Upper lobe of left lung (tissue), 6 donors: ENCODE measurements at regions not wholly inside any gene's neighbourhood (a gene's known extent, or its start where the extent isn't known, plus 50 kb on each side); places are given as distances from the start of the nearest gene placed in this dataset.
"Not testable (repeated sequence)": the region's sequence is repeated elsewhere in the genome, so short reads cannot be mapped to it uniquely, and the experiment has no call there.

Experiments
- ATAC-seq, 2 donors: fragments of 200-7000 bp; cut with Tn5 transposase; one replicate each; pipeline ENCODE4 v1.9.1; 2022; ENCODE audit warnings: mild to moderate bottlenecking in 2 of 2, moderate library complexity in 2 of 2; ENCODE audit not compliant: low FRiP score in 2 of 2
- DNase-seq, 2 donors: peaks; one replicate each; pipeline ENCODE4 v3.0.0-alpha.2; 2019 to 2020
- H3K27ac ChIP-seq, 4 donors: fragments of 200-600 bp; sonication (generic); one replicate each; pipeline ENCODE4 v1.5.1; 2016 to 2019
- H3K27me3 ChIP-seq, 4 donors: fragments of 200-600 bp; sonication (generic); one replicate each; pipeline ENCODE4 v1.5.1; 2017 to 2019
- H3K36me3 ChIP-seq, 4 donors: fragments of 200-600 bp; sonication (generic); one replicate each; pipeline ENCODE4 v1.5.1; 2016 to 2019
- H3K4me1 ChIP-seq, 4 donors: fragments of 200-600 bp; sonication (generic); one replicate each; pipeline ENCODE4 v1.5.1; 2018 to 2019
- H3K4me3 ChIP-seq, 4 donors: fragments of 200-600 bp; sonication (generic); one replicate each; pipeline ENCODE4 v1.5.1; 2017 to 2019; ENCODE audit warnings: mild to moderate bottlenecking in 2 of 4, moderate library complexity in 1 of 4
- H3K9me3 ChIP-seq, 4 donors: fragments of 200-600 bp; sonication (generic); one replicate each; pipeline ENCODE4 v1.5.1; 2018 to 2019
- CTCF ChIP-seq, 6 experiments: fragments of 450-650 bp in 4 of 6; fragments of 200-600 bp in 2 of 6; sonication (generic) in 2 of 6; IDR thresholded peaks; one replicate each; pipeline ENCODE4 v1.5.1; 2016 to 2019; ENCODE audit warnings: antibody characterized with exemption in 6 of 6
- EP300 ChIP-seq, 4 donors: sonication (generic); formaldehyde crosslinking; IDR thresholded peaks; one replicate each; pipeline ENCODE4 v1.5.1; 2017; ENCODE audit warnings: antibody characterized with exemption in 4 of 4, control low read depth in 2 of 4
- POLR2A ChIP-seq, 4 donors: fragments of 450-650 bp; IDR thresholded peaks; one replicate each; pipeline ENCODE4 v1.5.1; 2016 to 2017; ENCODE audit warnings: antibody characterized with exemption in 4 of 4, mild to moderate bottlenecking in 2 of 4
- POLR2AphosphoS5 ChIP-seq, 2 donors: sonication (generic); formaldehyde crosslinking; IDR thresholded peaks; one replicate each; pipeline ENCODE4 v1.5.1; 2017; ENCODE audit warnings: antibody characterized with exemption in 2 of 2
- WGBS, 2 donors: methylation state at CpG; one replicate each; pipeline ENCODE4 v1.1.5; 2017 to 2018; 5-methylcytosine and 5-hydroxymethylcytosine counted together
- donor health status: DM: no; HTN: no; CAD: no; lungs with moderate emphysema.
- donor health status: DM: no; HTN: yes; CAD: no; lungs with severe emphysema.

- no peak for DNase-seq
- ATAC-seq = no peak
- no peaks in the 10 kb centered on the region for H3K9me3 ChIP-seq
- no peaks in the 10 kb centered on the region for H3K4me1 ChIP-seq
- TF ChIP-seq EP300 (IDR thresholded peaks at IDR 0.05) = no peak
- TF ChIP-seq POLR2A (IDR thresholded peaks at IDR 0.05) = no peak
- no peak for TF ChIP-seq POLR2AphosphoS5 (IDR thresholded peaks at IDR 0.05)
- no peak for TF ChIP-seq CTCF (IDR thresholded peaks at IDR 0.05)
- H3K4me3 ChIP-seq = no peak overlapping the region
- H3K36me3 ChIP-seq = no peaks in the 10 kb centered on the region
- WGBS, 2 donors = 92 to 93% methylated on average over 5 of the region's 5 CpGs
- H3K27ac ChIP-seq = no peak overlapping the region
- H3K27me3 ChIP-seq = no peaks in the 10 kb centered on the region
Observed at GRCh38 chr2:193154076-193154475, 959.3 kb upstream of the TMEFF2 start.

DNA sequence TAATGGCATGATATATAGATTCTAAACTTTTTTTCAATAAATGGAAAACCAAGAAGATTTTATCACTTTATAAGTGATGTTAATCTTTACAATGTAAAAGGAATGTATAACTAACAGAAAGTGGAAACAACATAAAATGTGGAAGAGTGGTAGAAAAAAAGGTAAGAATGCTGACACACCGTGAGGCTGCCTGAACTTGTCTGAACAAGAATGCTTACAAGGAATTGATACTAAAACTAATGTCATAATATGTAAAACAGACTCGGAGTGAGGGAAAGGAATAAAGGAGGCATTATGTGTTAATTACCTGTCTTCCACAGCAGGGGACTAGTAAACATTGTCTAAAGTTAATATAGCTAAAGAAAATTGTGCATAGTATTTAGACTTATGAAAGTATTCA lies 958.8 kb upstream of the TMEFF2 start:
- no peaks in the 10 kb centered on the region for H3K27me3 ChIP-seq
- no peaks in the 10 kb centered on the region for H3K4me1 ChIP-seq
- no peak for TF ChIP-seq POLR2A (IDR thresholded peaks at IDR 0.05)
- WGBS, 2 donors = 73 to 75% methylated on average over 2 of the region's 2 CpGs
- no peaks in the 10 kb centered on the region for H3K9me3 ChIP-seq
- ATAC-seq (no peak), DNase-seq (no peak)
- H3K4me3 ChIP-seq = no peak overlapping the region
- H3K27ac ChIP-seq = no peak overlapping the region
- no peaks in the 10 kb centered on the region for H3K36me3 ChIP-seq

DNA sequence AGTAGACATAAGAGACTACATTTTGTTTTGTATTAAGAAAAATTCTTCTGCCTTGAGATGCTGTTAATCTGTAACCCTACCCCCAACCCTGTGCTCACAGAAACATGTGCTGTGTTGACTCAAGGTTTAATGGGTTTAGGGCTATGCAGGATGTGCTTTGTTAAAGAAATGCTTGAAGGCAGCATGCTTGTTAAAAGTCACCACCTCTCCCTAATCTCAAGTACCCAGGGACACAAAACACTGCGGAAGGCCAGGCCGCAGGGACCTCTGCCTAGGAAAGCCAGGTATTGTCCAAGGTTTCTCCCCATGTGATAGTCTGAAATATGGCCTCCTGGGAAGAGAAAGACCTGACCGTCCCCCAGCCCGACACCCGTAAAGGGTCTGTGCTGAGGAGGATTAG lies 947.7 kb upstream of the TMEFF2 start:
- not testable (repeated sequence) for DNase-seq, H3K4me3 ChIP-seq, H3K27ac ChIP-seq, H3K36me3 ChIP-seq, H3K27me3 ChIP-seq, H3K4me1 ChIP-seq, ATAC-seq
- WGBS, 2 donors = 67 to 70% methylated on average over 5 of the region's 5 CpGs
- H3K9me3 ChIP-seq = peaks cover 0 to 15% (median 0%) of the 10 kb centered on the region in 4 donors

GRCh38 chr2:193141998-193142397 lies 947.3 kb upstream of the TMEFF2 start:
- ATAC-seq (no peak), DNase-seq (no peak)
- H3K27me3 ChIP-seq = no peaks in the 10 kb centered on the region
- no peak overlapping the region for H3K4me3 ChIP-seq
- no peak for TF ChIP-seq POLR2AphosphoS5 (IDR thresholded peaks at IDR 0.05)
- TF ChIP-seq POLR2A (IDR thresholded peaks at IDR 0.05) = no peak
- TF ChIP-seq EP300 (IDR thresholded peaks at IDR 0.05) = no peak
- no peak for TF ChIP-seq CTCF (IDR thresholded peaks at IDR 0.05)
- H3K4me1 ChIP-seq = no peaks in the 10 kb centered on the region
- H3K9me3 ChIP-seq = peaks cover 0 to 15% (median 0%) of the 10 kb centered on the region in 4 donors
- no peak overlapping the region for H3K27ac ChIP-seq
- H3K36me3 ChIP-seq = no peaks in the 10 kb centered on the region

GRCh38 chr2:193140895-193141294 lies 946.2 kb upstream of the TMEFF2 start:
- not testable (repeated sequence) for H3K27me3 ChIP-seq, H3K27ac ChIP-seq, H3K4me1 ChIP-seq, H3K4me3 ChIP-seq, ATAC-seq, H3K36me3 ChIP-seq, DNase-seq
- 95 to 96% methylated on average over 1 of the region's 1 CpG for WGBS, 2 donors
- H3K9me3 ChIP-seq = peaks cover 0 to 15% (median 0%) of the 10 kb centered on the region in 4 donors

GRCh38 chr2:193124815-193125214 lies 930.1 kb upstream of the TMEFF2 start:
- no peak for ATAC-seq
- Histone ChIP-seq H3K27me3 (no peaks in the 10 kb centered on the region), H3K9me3 (no peaks in the 10 kb centered on the region), H3K4me1 (no peaks in the 10 kb centered on the region), H3K36me3 (no peaks in the 10 kb centered on the region), H3K4me3 (no peak overlapping the region), H3K27ac (no peak overlapping the region)
- no peak for DNase-seq
- TF ChIP-seq POLR2AphosphoS5 (IDR thresholded peaks at IDR 0.05) = no peak
- TF ChIP-seq CTCF (IDR thresholded peaks at IDR 0.05) = no peak
- no peak for TF ChIP-seq POLR2A (IDR thresholded peaks at IDR 0.05)
- TF ChIP-seq EP300 (IDR thresholded peaks at IDR 0.05) = no peak

DNA sequence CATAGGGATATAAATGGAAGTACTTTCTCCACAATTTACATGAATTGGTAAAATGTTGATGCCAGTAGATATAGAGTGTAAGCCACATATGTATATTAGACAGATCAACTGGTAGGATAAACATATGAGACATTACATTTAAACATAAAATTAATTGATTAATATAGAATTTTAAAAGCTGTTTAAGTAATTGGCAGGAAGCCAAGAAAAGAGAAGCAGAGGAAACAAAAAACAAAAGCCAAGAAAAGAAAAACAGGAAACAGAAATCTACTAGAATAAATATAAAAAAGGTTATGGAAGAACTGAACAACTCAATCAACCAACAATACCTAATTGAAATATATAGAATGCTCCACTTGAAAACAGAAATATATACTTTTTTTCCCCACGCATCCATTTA lies 920.1 kb upstream of the TMEFF2 start:
- ATAC-seq (no peak), DNase-seq (no peak)
- WGBS, 2 donors = 85 to 89% methylated on average over 1 of the region's 1 CpG
- no peak overlapping the region for H3K27ac ChIP-seq
- no peaks in the 10 kb centered on the region for H3K27me3 ChIP-seq
- no peaks in the 10 kb centered on the region for H3K36me3 ChIP-seq
- TF ChIP-seq CTCF (IDR thresholded peaks at IDR 0.05) (no peak), POLR2A (IDR thresholded peaks at IDR 0.05) (no peak), EP300 (IDR thresholded peaks at IDR 0.05) (no peak), POLR2AphosphoS5 (IDR thresholded peaks at IDR 0.05) (no peak)
- no peaks in the 10 kb centered on the region for H3K4me1 ChIP-seq
- H3K4me3 ChIP-seq = no peak overlapping the region
- no peaks in the 10 kb centered on the region for H3K9me3 ChIP-seq
